HG03045 (cell line): ENCODE measurements at regions not wholly inside any gene's neighbourhood (a gene's known extent, or its start where the extent isn't known, plus 50 kb on each side); places are given as distances from the start of the nearest gene placed in this dataset.

Source experiments
- ATAC-seq: cut with Tn5 transposase; IDR thresholded peaks from one replicate; pipeline ENCODE4 v1.9.1; 2021; ENCODE audit warnings: mild to moderate bottlenecking, moderate library complexity; ENCODE audit not compliant: unreplicated experiment

DNA sequence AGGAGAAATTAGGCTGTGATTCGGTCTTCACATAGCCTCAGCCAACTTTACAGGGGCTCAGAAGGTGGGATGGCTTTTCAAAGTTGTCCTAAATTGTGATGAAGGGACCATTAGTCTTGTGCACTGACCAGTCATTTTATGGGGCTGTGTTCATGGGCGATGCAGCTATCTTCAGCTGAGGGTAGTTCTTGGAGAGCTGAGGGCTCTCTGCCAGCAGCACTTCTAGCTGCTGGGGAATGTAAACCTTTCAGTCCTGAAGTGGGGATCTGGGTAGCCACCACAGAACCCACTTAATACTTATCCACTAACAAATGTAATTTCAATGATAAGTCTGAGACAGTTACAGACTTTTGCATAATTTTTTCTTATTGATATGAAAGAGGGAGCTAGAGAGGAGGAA is 270.6 kb downstream of the AEBP2 start:
- ATAC-seq = no peak

DNA sequence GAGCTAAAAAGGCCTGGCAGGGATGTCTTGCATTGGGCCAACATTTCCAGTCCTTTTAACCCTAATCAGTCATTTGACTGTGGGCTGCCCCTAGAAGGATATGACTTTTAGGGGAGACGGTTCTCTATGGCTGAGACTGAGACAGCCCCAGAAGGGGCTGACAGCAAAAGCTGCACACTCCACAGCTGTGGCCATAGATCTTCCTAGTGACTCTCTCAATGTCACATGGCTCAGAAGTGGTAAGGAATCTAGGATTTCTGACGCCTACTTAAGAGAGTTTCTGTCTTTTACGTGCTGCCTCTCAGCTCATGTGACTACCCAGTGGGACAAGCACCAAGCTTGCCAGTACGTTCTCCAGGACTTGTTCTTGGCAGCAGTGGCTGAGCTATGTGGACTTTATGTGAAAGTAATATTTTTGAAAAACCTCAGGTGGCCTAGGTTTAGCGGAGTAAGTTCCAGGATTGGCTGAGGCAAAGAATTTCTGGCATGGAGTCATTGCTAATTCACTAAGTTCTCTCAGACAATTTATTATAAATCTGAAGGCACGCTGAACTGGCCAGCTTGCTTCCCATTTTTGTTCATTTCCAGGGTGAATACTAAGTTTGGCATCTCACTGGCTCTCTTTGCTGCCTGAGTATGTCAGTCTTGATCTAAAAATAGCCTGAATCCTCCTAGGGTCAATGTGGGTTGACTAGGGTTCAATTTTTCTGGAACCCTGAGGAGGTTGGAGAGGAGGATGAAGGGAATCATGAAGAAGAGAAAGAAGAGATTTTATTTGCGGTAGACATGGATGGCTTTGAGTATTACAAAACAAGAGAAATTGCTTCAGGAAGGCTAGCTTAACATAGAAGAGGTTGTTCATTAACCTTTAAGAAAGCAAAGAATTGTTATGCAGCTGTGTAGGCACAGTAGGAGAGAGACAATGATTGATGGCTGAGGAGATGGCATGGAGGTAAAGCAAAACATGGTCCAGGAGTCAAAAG is 271.8 kb downstream of the AEBP2 start:
- no peak for ATAC-seq

GRCh38 chr12:19712041-19712440 is 272.7 kb downstream of the AEBP2 start:
- no peak for ATAC-seq

GRCh38 chr12:19718401-19718800 is 279.1 kb downstream of the AEBP2 start:
- ATAC-seq = no peak

DNA sequence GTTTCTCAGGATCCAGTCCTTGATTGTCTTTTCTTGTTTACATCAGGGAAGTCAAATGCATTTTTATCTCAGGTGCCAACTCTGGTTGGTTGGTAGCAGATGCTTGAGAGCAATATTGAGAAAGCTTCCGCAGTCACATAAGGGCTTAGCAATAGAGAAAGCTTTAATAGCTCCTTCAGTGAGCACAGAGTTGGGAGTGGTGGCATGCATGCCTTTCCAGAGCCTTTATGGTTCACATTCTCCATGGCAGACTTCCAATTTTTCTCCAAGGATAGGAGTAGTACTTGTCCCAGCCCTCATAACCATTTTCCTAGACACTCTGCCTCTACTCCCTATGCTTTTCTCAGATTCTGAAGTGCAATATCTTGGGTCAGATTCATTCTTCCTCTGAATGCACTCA is 280.4 kb downstream of the AEBP2 start:
- ATAC-seq = no peak

- ATAC-seq = no peak
These were observed 286.8 kb downstream of the AEBP2 start for GRCh38 chr12:19726122-19726521.

DNA sequence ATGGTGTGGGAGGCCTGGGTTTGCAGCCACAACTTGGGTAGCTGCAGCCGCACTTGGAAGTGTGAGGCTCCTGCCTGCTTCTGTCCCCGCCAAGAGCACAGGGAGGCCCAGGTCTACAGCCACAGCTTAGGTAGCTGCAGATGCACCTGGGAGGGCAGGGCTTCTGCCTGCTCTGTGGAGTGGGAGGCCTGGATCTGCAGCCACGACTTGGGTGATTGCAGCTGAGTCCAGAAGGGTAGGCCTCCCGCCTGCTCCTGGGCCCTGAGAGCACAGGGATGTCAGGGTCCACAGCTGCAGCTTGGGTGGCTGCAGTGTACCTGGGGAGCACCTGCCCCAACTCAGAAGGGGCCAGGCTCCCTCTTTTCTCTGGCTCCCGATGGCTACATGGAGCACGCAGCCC is 287.3 kb downstream of the AEBP2 start:
- no peak for ATAC-seq

DNA sequence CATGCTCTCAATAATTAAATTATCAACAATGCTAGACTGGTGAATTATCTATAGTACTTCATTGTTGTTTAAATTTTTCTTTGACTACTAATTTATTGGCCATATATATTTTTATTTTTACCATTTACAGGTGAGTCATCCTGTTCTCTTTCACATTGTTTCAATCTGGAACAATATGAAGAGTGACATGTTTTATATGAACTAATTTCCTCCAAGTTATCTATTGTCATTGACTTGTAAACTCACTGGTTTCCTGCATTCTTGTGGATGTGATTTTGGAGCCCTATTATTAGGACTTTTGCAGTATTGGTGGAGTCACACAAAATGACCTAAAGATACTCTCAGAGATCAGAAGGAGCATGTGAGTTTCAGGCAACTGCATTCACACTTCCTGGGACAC is 297.7 kb downstream of the AEBP2 start:
- ATAC-seq = no peak

DNA sequence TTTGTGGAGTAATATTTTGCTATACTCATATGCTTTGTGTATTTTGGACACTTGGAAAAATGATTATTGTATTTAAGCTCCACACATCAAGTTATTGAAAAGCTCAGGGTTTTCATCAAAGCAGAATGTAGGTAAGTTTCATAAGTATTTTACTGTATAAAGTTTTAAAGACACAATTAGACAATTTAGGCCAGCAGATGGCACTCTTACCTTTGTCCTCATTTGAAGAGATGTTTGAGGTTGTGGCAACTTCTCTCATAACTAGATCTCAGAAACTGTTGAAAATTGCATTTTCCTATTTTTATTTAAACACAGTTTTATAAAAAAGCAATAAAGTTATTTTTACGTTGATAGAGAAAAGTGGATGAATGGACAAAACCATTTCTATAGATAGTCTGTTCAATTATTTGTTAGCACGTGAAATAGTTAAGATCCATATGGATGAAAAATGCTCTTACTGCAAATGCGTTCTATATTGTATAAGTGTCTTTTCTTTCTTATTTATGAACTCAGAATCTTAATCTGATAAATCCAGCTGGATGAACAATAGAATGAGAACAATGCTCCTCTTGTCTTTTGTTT is 300.0 kb downstream of the AEBP2 start:
- ATAC-seq = no peak

GRCh38 chr12:19740472-19741131 is 301.3 kb downstream of the AEBP2 start:
- no peak for ATAC-seq

DNA sequence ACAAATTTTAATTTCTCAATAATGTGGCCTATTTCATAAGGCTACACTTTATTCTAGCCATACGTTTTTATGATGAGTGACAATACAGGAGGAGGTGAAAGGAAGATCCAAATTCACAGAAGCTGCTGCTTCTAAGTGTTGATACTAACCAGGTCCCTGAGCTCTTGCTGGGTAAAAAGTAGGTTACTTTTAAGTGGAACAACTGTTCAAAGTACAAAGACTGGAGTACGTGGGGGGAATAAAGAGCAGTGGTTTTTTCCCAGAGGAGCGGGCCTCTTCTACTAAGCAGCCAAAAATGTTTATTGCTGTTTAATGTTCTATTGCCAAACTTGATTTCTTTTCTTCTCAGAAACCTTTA is 301.8 kb downstream of the AEBP2 start:
- ATAC-seq = no peak

DNA sequence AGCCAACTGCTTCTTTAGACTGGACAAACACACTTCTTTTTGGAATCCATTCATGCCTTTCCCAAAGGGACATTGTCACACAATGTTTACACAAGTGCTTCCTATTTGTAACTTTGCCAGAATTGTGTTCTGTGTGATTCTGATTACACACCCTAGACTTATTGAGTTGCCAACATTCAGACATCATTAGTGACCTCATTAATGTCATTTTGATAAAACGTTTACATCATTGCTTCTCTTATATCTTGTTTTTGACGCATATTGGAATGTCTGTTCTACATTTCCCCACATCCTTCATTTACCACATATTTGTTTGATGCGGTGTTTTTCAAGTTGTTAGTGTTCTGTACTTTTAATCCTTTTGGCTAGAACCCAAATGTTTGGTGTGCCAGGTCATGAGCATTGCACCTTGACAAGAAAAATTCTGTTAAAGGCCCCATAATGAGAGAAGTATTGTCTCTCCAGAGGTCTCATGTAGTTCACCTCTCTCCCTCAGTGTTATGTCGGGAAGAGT is 305.5 kb downstream of the AEBP2 start:
- ATAC-seq = no peak

- ATAC-seq = no peak
These were observed 307.2 kb downstream of the AEBP2 start for GRCh38 chr12:19746471-19746870.

DNA sequence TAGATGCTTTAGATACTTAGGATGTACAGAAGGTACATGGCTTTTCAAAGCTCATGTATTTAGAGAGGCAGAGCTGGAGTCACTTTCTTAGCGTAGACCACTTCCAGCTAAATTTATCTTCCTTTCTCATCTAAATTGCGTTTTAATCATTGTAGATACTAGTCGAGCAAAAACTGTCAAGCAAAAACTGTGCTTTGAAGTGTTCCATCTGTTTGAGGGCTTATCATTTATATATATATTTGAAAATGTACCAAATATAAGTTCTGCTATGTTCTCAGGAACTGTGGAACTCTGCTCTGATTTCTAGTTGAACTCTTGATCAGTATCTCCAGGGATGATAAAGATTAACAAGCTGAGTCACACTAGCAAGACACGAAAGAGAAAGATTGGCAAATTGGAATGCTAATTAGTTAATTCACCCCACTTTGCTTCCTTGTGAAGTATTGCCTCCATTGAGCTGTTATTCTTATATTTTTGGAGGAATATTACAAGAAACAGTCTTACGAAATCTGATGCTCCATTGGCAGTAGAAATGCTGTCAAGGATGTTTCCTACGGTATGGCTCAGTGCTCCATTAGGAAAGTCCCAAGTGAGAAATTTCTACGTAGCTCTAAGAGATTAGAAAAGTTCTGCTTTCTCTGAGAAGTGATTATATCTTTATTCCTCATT is 310.7 kb downstream of the AEBP2 start:
- no peak for ATAC-seq

- no peak for ATAC-seq
These were observed 311.8 kb downstream of the AEBP2 start for GRCh38 chr12:19751078-19751477.

DNA sequence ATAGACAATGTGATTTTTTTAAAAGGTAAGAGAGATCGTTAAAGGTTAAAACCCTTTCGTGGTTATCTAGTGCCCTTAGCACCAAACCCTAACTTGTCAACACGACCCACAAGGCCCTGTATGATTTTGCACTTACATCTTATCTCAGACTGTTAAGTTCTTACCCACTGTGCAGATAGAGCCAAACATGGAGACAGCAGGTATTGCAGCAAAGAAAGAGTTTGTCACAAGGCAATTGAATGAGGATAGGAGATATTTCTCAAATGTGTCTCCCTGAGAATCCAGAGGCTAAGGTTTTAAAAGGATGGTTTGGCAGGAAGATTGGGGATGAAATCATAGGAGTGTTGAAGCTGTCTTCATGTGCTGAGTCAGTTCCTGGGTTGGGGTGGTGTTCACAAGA is 313.4 kb downstream of the AEBP2 start:
- ATAC-seq = no peak

DNA sequence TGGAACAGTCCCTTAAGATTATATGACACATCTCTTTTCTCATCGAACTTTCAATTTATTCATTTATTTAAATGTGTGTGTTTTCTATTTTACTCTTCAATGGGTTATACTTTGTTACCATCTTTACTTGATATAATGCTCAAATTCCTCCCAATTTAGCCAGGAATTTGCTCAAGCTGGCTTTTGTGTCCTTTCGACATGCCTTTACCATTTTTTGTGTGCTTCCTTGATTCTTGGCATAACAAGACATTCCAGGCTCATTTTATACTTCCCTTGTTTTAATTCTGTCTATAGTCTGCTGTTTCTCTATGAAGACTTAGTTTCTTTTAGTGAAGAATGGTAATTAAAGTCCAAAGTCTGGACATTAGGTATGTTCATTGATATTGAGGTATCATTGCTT is 315.8 kb downstream of the AEBP2 start:
- no peak for ATAC-seq

- ATAC-seq = no peak
These were observed 318.1 kb downstream of the AEBP2 start for GRCh38 chr12:19757317-19757877.

DNA sequence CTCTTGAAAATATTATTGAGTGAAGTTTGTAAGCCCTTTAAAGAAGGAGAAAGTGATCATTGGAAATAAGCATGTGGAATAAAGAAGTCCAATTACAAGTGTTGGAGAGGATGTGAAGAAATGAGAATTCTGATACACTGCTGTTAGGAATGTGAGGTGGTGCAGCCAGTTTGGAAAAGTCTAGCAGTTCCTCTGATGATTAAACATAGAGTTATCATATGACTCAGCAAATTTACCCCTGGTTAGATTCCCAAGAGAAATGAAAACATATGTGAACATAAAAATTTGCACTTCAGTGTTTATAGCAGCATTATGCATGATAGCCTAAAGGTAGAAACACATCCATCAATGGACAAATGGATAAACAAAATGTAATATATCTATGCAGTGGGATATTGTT is 319.9 kb downstream of the AEBP2 start:
- ATAC-seq = no peak

GRCh38 chr12:19760611-19761010 is 321.3 kb downstream of the AEBP2 start:
- ATAC-seq = no peak

DNA sequence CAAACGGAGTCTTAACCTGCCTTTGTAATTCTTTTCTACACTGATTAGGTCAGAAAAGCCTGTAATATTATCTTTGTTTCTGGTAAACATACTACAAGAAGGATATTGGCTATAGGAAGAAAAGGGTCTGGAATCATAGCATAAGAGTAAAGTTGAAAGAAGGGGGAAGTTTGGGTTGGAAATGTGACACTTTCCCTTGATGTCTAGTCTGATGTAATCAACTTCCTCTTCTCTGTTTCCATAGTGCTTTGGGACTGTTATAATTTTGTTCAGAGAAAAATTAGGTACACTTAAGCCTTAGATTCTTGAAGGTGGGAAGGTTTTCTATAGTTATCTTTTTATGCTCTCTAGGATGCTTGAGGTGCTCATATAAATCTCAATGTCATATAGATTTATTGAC is 322.2 kb downstream of the AEBP2 start:
- ATAC-seq = no peak
